Pancreas (tissue), 10 donors: ENCODE measurements at regions not wholly inside any gene's neighbourhood (a gene's known extent, or its start where the extent isn't known, plus 50 kb on each side); places are given as distances from the start of the nearest gene placed in this dataset.

Experiments used
- ATAC-seq, 4 donors: fragments of 200-7000 bp; cut with Tn5 transposase; one replicate each; pipeline versions ENCODE4 v1.8.0 to v1.9.1; 2020; ENCODE audit warnings: mild to moderate bottlenecking in 4 of 4, moderate library complexity in 4 of 4
- DNase-seq, 6 donors: peaks; one replicate each; pipeline ENCODE4 v3.0.0-alpha.2; 2020
- FAIRE-seq: peaks from 2 replicates; lab custom pipeline; 2012; peaks lifted over from hg19 to GRCh38; lab: Jason Lieb, UNC
- H3K27ac ChIP-seq, 4 donors: fragments of 200-600 bp; sonication (generic); 1 replicate in 3 of 4; 2 replicates in 1 of 4; pipeline versions ENCODE4 v1.5.0 to v1.8.0; 2020
- H3K27me3 ChIP-seq, 4 donors: fragments of 200-600 bp; one replicate each; pipeline ENCODE4 v1.8.0; 2021
- H3K36me3 ChIP-seq, 3 donors: fragments of 200-600 bp; sonication (generic) in 1 of 3; one replicate each; pipeline versions ENCODE4 v1.5.0 to v1.8.0; 2020 to 2021
- H3K4me1 ChIP-seq, 3 donors: fragments of 200-600 bp; one replicate each; pipeline ENCODE4 v1.8.0; 2021
- H3K4me3 ChIP-seq, 4 donors: fragments of 200-600 bp; sonication (generic) in 2 of 4; one replicate each; pipeline versions ENCODE4 v1.5.0 to v1.8.0; 2020 to 2021
- H3K9me3 ChIP-seq, 4 donors: fragments of 200-600 bp; one replicate each; pipeline ENCODE4 v1.8.0; 2021
- CTCF ChIP-seq, 4 donors: fragments of 200-600 bp; sonication (generic) in 3 of 4; IDR thresholded peaks; one replicate each; pipeline versions ENCODE4 v1.5.0 to v1.8.0; 2021; ENCODE audit warnings: antibody characterized with exemption in 4 of 4
- WGBS, 2 donors: extraction: QIAGEN DNeasy Blood & Tissue Kit; methylation state at CpG; one replicate each; pipeline ENCODE4 v1.1.7; 2013; 5-methylcytosine and 5-hydroxymethylcytosine counted together
- intact Hi-C, 3 donors: fragments of 100-400 bp; cut with DNase I; formaldehyde crosslinking; loops; one replicate each; pipeline versions ENCODE4 v1.11.1 to v1.14.2; 2022
- donor health status: healthy with polysubstance abuse.
- donor health status: DM: no; HTN: no; CAD: no; lungs with moderate emphysema.
- donor health status: DM: no; HTN: no; CAD: no.
- donor health status: control.
- donor health status: control.
- donor health status: Bipolar disorder and iron deficiency.
- donor health status: DM: yes; HTN: yes; CAD: no.
- donor health status: DM: no; HTN: no; CAD: no.
- donor health status: DM: no; HTN: no; CAD: no.
- donor health status: DM: yes; HTN: yes; CAD: no.

GRCh38 chr1:188261849-188262248 is 1433.1 kb downstream of the PLA2G4A start:
- no peak overlapping the region for H3K27ac ChIP-seq
- no peak for ATAC-seq
- no peak for FAIRE-seq
- no peaks in the 10 kb centered on the region for H3K4me1 ChIP-seq
- intact Hi-C loops, result no loop called here
- no peak overlapping the region for H3K4me3 ChIP-seq
- no peaks in the 10 kb centered on the region for H3K36me3 ChIP-seq
- TF ChIP-seq CTCF (IDR thresholded peaks at IDR 0.05), result no peak
- 59 to 79% methylated on average over 4 of the region's 4 CpGs for WGBS, 2 donors
- no peaks in the 10 kb centered on the region for H3K27me3 ChIP-seq
- no peak for DNase-seq
- H3K9me3 ChIP-seq, result no peaks in the 10 kb centered on the region

- H3K27me3 ChIP-seq, result no peaks in the 10 kb centered on the region
- DNase-seq (no peak), ATAC-seq (no peak), FAIRE-seq (no peak)
- no peaks in the 10 kb centered on the region for H3K9me3 ChIP-seq
- no peak overlapping the region for H3K4me3 ChIP-seq
- intact Hi-C loops, result no loop called here
- H3K4me1 ChIP-seq, result no peaks in the 10 kb centered on the region
- 54 to 88% methylated on average over 1 of the region's 1 CpG for WGBS, 2 donors
- no peak overlapping the region for H3K27ac ChIP-seq
- no peak for TF ChIP-seq CTCF (IDR thresholded peaks at IDR 0.05)
- no peaks in the 10 kb centered on the region for H3K36me3 ChIP-seq
Observed at GRCh38 chr1:188269956-188270355, 1441.2 kb downstream of the PLA2G4A start.

GRCh38 chr1:188270497-188270896 is 1441.7 kb downstream of the PLA2G4A start:
- no peak for TF ChIP-seq CTCF (IDR thresholded peaks at IDR 0.05)
- DNase-seq (no peak), ATAC-seq (no peak), FAIRE-seq (no peak)
- H3K9me3 ChIP-seq, result no peaks in the 10 kb centered on the region
- H3K27me3 ChIP-seq, result no peaks in the 10 kb centered on the region
- WGBS, 2 donors, result 66 to 70% methylated on average over 1 of the region's 1 CpG
- intact Hi-C loops, result no loop called here
- H3K4me3 ChIP-seq, result no peak overlapping the region
- H3K4me1 ChIP-seq, result no peaks in the 10 kb centered on the region
- no peaks in the 10 kb centered on the region for H3K36me3 ChIP-seq
- no peak overlapping the region for H3K27ac ChIP-seq

GRCh38 chr1:188277771-188278170 is 1449.0 kb downstream of the PLA2G4A start:
- no peaks in the 10 kb centered on the region for H3K27me3 ChIP-seq
- H3K9me3 ChIP-seq, result no peaks in the 10 kb centered on the region
- ATAC-seq, result no peak
- FAIRE-seq, result no peak
- DNase-seq, result no peak
- no peak overlapping the region for H3K4me3 ChIP-seq
- intact Hi-C loops, result no loop called here
- no peaks in the 10 kb centered on the region for H3K4me1 ChIP-seq
- no peaks in the 10 kb centered on the region for H3K36me3 ChIP-seq
- no peak for TF ChIP-seq CTCF (IDR thresholded peaks at IDR 0.05)
- 85 to 95% methylated on average over 1 of the region's 1 CpG for WGBS, 2 donors
- H3K27ac ChIP-seq, result no peak overlapping the region

- no peaks in the 10 kb centered on the region for H3K27me3 ChIP-seq
- ATAC-seq, result no peak
- WGBS, 2 donors, result 33 to 41% methylated on average over 3 of the region's 3 CpGs
- intact Hi-C loops, result no loop called here
- H3K4me1 ChIP-seq, result no peaks in the 10 kb centered on the region
- H3K4me3 ChIP-seq, result no peak overlapping the region
- no peak for TF ChIP-seq CTCF (IDR thresholded peaks at IDR 0.05)
- H3K36me3 ChIP-seq, result no peaks in the 10 kb centered on the region
- no peak for FAIRE-seq
- DNase-seq, result no peak
- no peaks in the 10 kb centered on the region for H3K9me3 ChIP-seq
- H3K27ac ChIP-seq, result no peak overlapping the region
Observed at GRCh38 chr1:188281921-188282320, 1453.2 kb downstream of the PLA2G4A start.
